Liver (tissue), 8 donors: ENCODE measurements at regions not wholly inside any gene's neighbourhood (a gene's known extent, or its start where the extent isn't known, plus 50 kb on each side); places are given as distances from the start of the nearest gene placed in this dataset.

Experiments
- DNase-seq: peaks from one replicate; pipeline ENCODE4 v3.0.0-alpha.2; 2017; ENCODE audit warnings: low spot score
- H3K27ac ChIP-seq, 2 donors: one replicate each; pipeline ENCODE4 v1.7.0; 2013; ENCODE audit warnings: inconsistent platforms in 2 of 2, low read length in 2 of 2, control low read depth in 1 of 2, low read depth in 1 of 2, mild to moderate bottlenecking in 1 of 2
- H3K27me3 ChIP-seq, 4 donors: one replicate each; pipeline versions ENCODE4 v1.6.1 to v1.7.0; 2013; ENCODE audit warnings: low read length in 3 of 4, inconsistent platforms in 1 of 4, mild to moderate bottlenecking in 1 of 4, moderate library complexity in 1 of 4; ENCODE audit not compliant: control insufficient read depth in 4 of 4, insufficient read depth in 4 of 4
- H3K36me3 ChIP-seq, 4 donors: one replicate each; pipeline versions ENCODE4 v1.6.1 to v1.7.0; 2013; ENCODE audit warnings: low read length in 3 of 4, mild to moderate bottlenecking in 3 of 4, low read depth in 1 of 4, moderate library complexity in 1 of 4; ENCODE audit not compliant: control insufficient read depth in 4 of 4, insufficient read depth in 3 of 4
- H3K4me1 ChIP-seq, 4 donors: one replicate each; pipeline versions ENCODE4 v1.6.1 to v1.7.0; 2013; ENCODE audit warnings: low read length in 3 of 4, mild to moderate bottlenecking in 3 of 4, moderate library complexity in 1 of 4; ENCODE audit not compliant: control insufficient read depth in 4 of 4, insufficient read depth in 4 of 4
- H3K4me3 ChIP-seq, 3 donors: one replicate each; pipeline versions ENCODE4 v1.6.1 to v1.7.0; 2013; ENCODE audit warnings: low read length in 3 of 3, control low read depth in 1 of 3, low read depth in 1 of 3, mild to moderate bottlenecking in 1 of 3
- H3K9ac ChIP-seq, 2 donors: one replicate each; pipeline ENCODE4 v1.7.0; 2013; ENCODE audit warnings: low read length in 2 of 2, mild to moderate bottlenecking in 2 of 2, moderate library complexity in 2 of 2, control low read depth in 1 of 2, low read depth in 1 of 2
- H3K9me3 ChIP-seq, 4 donors: one replicate each; pipeline versions ENCODE4 v1.6.1 to v1.7.0; 2013; ENCODE audit warnings: low read length in 3 of 4; ENCODE audit not compliant: control insufficient read depth in 4 of 4
- CTCF ChIP-seq: fragments of 150-350 bp; IDR thresholded peaks from 2 replicates; pipeline ENCODE4 v1.5.1; 2017; ENCODE audit warnings: improper control_type of control experiment, low read depth, low read length; ENCODE audit not compliant: missing input control
- EGR1 ChIP-seq, 2 donors: IDR thresholded peaks; 2 replicates each; pipeline ENCODE4 v1.6.1; 2016 to 2018; ENCODE audit warnings: antibody characterized with exemption in 2 of 2, low read depth in 2 of 2
- FOXA2 ChIP-seq: IDR thresholded peaks from 2 replicates; pipeline ENCODE4 v1.6.1; 2016; ENCODE audit warnings: antibody characterized with exemption
- GABPA ChIP-seq, 2 donors: IDR thresholded peaks in 1 of 2; conservative IDR thresholded peaks in 1 of 2; 2 replicates each; pipeline ENCODE4 v1.6.1; 2016; ENCODE audit warnings: antibody characterized with exemption in 2 of 2, mild to moderate bottlenecking in 1 of 2, moderate library complexity in 1 of 2
- HNF4G ChIP-seq: IDR thresholded peaks from 2 replicates; pipeline ENCODE4 v1.6.1; 2016; ENCODE audit warnings: antibody characterized with exemption
- NR2F2 ChIP-seq: IDR thresholded peaks from 2 replicates; pipeline ENCODE4 v1.6.1; 2016; ENCODE audit warnings: antibody characterized with exemption
- RAD21 ChIP-seq, 2 donors: IDR thresholded peaks; 2 replicates each; pipeline ENCODE4 v1.6.1; 2016; ENCODE audit warnings: antibody characterized with exemption in 2 of 2, mild to moderate bottlenecking in 2 of 2
- REST ChIP-seq: IDR thresholded peaks from 2 replicates; pipeline ENCODE4 v1.6.1; 2016; ENCODE audit warnings: antibody characterized with exemption, mild to moderate bottlenecking
- SP1 ChIP-seq: IDR thresholded peaks from 2 replicates; pipeline ENCODE4 v1.6.1; 2018; ENCODE audit warnings: antibody characterized with exemption, mild to moderate bottlenecking
- YY1 ChIP-seq: IDR thresholded peaks from 2 replicates; pipeline ENCODE4 v1.6.1; 2016; ENCODE audit warnings: antibody characterized with exemption, mild to moderate bottlenecking
- WGBS: extraction: QIAGEN DNeasy Blood & Tissue Kit; methylation state at CpG from one replicate; pipeline ENCODE4 v1.1.7; 2013; 5-methylcytosine and 5-hydroxymethylcytosine counted together
- TF ChIP-seq, protein P1 (sequence below): IDR thresholded peaks from 2 replicates; pipeline ENCODE4 v1.6.1; 2016; ENCODE audit warnings: antibody characterized with exemption
- donor health status: healthy.
- donor health status: healthy.
- donor health status: healthy.
- donor health status: healthy.
- donor health status: healthy.

DNA sequence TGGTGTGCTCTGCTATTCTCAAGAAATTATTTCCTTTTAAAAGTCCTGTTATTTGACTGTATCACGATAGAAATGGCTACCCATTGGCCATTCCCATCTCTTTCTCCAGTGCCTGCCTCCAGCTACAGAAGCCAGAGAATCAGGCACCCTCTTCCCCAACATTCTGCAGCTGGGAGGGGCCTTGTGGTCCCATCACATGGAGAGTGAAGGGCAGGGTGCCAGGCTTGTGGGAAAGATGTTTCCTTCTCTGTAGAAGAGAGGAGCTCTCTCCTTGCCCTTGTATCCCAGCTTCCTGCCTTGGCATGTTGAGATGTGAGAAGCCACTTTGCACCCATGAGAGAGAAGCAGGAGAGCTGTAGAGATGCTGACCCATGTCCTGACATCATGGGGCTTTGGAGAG is 465.0 kb downstream of the MTRR start:
- Histone ChIP-seq H3K36me3 (no peaks in the 10 kb centered on the region), H3K27ac (no peak overlapping the region), H3K9ac (no peak overlapping the region), H3K4me3 (no peak overlapping the region), H3K9me3 (no peaks in the 10 kb centered on the region), H3K4me1 (no peaks in the 10 kb centered on the region), H3K27me3 (peaks cover 0 to 8% (median 0%) of the 10 kb centered on the region in 4 donors)
- 40% methylated on average over 1 of the region's 1 CpG for WGBS
- TF ChIP-seq RAD21 (IDR thresholded peaks at IDR 0.05) (no peak), FOXA2 (no peak), HNF4G (no peak)
- DNase-seq, result no peak

DNA sequence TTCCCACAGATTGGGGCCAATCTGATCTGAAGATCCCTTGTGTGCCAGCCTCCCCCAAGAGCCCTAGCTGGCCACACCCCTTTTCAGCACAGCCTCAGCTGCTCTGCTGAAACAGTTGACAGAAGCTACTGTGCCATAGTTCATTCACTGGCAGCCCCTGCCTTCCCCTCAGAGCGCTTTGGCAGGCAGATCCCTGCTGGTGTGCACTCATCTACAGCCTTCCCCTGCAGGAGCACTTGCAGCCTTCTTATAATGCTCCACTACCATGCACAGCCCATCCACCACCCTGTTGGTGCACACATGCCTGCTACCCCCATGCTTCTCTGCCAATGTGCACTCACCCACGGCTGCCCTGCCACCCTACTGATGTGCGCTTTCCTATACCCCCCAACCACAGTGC is 471.3 kb downstream of the MTRR start:
- TF ChIP-seq EGR1 (IDR thresholded peaks at IDR 0.05; ENCODE audit: low read depth in 2 of 2) (no peak), SP1 (no peak), GABPA (IDR thresholded peaks at IDR 0.05 in 1 of 2, conservative IDR thresholded peaks at IDR 0.05 in 1 of 2) (no peak), REST (no peak), FOXA2 (no peak), YY1 (no peak)
- TF ChIP-seq, protein P1, sequence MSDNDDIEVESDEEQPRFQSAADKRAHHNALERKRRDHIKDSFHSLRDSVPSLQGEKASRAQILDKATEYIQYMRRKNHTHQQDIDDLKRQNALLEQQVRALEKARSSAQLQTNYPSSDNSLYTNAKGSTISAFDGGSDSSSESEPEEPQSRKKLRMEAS, result no peak
- Histone ChIP-seq H3K27ac (no peak overlapping the region), H3K27me3 (peaks cover 0 to 4% (median 0%) of the 10 kb centered on the region in 4 donors), H3K4me3 (no peak overlapping the region), H3K9me3 (no peaks in the 10 kb centered on the region), H3K9ac (no peak overlapping the region), H3K4me1 (no peaks in the 10 kb centered on the region), H3K36me3 (no peaks in the 10 kb centered on the region)
- 61% methylated on average over 3 of the region's 3 CpGs for WGBS
- DNase-seq, result no peak

DNA sequence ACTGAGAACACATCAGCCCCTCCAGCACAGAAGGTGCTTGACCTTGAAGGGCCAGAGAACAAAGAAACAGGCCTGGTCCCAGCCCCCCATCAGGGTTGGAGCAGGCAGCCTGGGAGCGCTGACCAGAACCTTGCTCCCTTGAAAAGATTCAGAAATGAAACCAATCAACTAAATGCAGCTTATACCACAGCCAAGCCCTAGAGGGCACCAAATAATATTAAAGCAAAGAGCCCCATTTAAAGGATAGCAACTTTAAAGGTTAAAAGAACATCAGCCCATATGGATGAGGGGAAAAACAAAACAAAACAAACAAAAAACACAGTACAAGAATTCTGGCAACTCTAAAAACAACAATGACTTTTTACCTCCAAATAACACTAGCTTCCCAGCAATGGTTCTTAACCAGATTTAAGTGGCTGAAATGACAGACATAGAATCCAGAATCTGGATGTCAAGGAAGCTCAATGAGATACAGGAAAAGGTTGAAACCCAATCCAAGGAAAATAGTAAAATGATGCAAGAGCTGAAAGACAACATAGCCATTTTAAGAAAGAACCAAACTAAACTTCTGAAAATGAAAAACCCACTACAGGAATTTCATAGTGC is 471.9 kb downstream of the MTRR start:
- 19% methylated on average over 1 of the region's 1 CpG for WGBS
- H3K36me3 ChIP-seq, result no peaks in the 10 kb centered on the region
- H3K27ac ChIP-seq, result no peak overlapping the region
- peaks cover 0 to 4% (median 0%) of the 10 kb centered on the region in 4 donors for H3K27me3 ChIP-seq
- no peaks in the 10 kb centered on the region for H3K9me3 ChIP-seq
- no peak for DNase-seq
- TF ChIP-seq RAD21 (IDR thresholded peaks at IDR 0.05) (peak; percentile 69 to 74), CTCF (peak; percentile 48), NR2F2 (no peak)
- no peak overlapping the region for H3K9ac ChIP-seq
- no peak overlapping the region for H3K4me3 ChIP-seq
- no peaks in the 10 kb centered on the region for H3K4me1 ChIP-seq
